Activated CD8-positive, alpha-beta memory T cell treated with anti-CD3 and anti-CD28 coated beads for 24 hours (primary cell): ENCODE measurements at regions not wholly inside any gene's neighbourhood (a gene's known extent, or its start where the extent isn't known, plus 50 kb on each side); places are given as distances from the start of the nearest gene placed in this dataset.
A peak's percentile ranks its signal among the peaks of the same experiment; 100 is the strongest.
"Not testable (repeated sequence)": the region's sequence is repeated elsewhere in the genome, so short reads cannot be mapped to it uniquely, and the experiment has no call there.

Experiments
- DNase-seq: peaks from one replicate; pipeline ENCODE4 v3.0.0-alpha.2; 2020

DNA sequence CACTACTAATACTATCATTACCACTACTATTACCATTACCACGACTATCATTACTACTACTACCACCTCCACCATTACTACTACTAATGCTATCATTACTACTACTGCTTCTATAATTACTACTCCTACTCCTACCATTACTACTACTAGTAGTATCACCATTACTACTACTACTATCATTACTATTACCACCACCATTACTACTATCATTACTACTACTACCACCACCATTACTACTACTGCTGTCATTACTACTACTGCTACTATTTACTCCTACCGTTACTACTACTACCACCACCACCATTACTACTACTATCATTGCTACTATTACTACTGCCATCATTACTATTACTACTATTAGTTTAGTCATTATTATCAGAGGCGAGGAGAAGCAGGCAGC lies 140.9 kb upstream of the KCNJ15 start:
- DNase-seq: no peak

GRCh38 chr21:38119793-38120192 lies 137.0 kb upstream of the KCNJ15 start:
- DNase-seq: no peak

DNA sequence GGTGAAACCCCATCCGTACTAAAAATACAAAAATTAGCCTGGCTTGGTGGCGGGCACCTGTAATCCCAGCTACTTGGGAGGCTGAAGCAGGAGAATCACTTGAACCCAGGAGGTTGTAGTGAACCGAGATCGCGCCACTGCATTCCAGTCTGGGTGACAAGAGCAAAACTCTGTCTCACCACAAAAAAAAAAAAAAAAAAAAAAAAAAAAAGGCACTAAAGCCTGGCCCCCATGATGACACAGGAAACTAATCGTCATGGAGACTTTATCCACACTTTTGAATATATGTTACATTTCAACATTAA lies 136.2 kb upstream of the KCNJ15 start:
- not testable (repeated sequence) for DNase-seq

DNA sequence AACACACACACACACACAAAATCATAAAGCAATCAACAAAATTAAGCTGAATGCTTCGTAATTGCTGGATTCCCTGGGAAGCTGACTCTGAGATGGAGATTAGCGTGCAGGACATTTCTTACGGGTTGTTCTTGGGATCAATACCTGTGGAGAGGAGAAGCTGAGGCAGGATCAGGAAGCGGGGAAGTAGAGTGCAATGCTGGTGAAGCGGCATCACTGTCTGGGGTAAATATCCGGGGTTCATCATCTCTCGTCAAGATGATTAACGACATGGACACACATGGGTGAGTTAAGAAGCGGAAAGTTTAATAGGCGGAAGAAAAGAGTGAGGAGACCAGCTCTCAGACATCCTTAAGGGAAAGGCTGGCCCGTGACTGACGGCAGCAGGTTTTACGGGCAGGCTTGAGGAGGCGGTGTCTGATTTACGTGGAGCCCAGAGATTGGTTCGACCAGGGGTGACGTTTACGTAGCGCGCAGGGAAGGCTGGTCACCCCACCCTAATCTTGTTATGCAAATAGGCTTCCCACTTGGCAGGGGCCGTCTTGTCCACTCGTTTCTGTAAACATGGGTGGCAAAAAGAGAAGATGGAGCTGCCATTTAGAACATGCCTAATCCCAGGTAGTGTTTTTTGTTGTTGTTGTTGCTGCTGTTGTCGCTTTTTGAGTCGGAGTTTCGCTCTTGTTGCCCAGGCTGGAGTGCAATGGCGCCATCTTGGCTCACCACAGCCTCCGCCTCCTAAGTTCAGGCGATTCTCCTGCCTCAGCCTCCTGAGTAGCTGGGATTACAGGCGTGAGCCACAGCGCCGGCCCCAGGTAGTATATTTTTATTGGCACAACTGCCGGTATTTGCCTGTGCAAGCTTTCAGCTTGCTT lies 135.6 kb upstream of the KCNJ15 start:
- DNase-seq: no peak

DNA sequence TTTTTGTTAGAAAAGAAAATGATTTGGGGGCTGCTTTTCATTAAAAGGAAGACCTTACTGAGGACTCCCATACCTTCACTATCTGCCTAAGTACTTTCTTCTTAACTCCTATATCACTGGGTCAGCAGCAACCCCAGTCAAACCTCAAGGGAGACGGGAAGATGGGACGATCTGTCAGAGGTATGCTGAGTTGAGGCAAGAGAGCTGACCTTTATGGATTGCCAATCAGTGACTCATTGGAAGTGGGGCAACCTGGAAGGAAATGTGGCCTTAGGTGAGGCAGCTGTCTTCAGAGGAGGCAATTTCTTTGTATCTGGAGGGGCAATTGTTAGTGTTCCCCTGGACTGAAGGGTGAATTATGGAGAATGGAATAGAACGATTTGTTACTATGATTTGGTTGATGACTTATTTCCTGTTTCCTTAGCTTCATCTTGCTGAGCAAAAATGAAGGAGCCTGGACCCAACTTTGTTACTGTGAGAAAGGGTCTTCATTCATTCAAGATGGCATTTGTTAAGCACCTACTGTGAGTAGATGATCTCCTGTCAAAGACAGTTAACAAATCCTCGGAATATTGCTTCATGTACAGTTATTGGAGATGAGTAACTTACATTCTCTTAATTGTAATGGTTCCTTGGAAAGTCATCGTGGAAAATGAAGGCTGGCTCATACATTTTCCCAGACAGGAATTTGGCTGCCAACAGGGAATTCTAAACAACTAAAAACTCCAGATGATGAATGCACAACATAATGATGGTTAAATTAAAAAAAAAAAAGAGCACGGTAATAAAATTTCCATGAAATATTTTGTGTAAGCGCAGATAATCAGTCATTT lies 134.7 kb upstream of the KCNJ15 start:
- no peak for DNase-seq

GRCh38 chr21:38123626-38124025 lies 133.2 kb upstream of the KCNJ15 start:
- DNase-seq: no peak

GRCh38 chr21:38126666-38127303 lies 130.0 kb upstream of the KCNJ15 start:
- DNase-seq: peak; percentile 75

DNA sequence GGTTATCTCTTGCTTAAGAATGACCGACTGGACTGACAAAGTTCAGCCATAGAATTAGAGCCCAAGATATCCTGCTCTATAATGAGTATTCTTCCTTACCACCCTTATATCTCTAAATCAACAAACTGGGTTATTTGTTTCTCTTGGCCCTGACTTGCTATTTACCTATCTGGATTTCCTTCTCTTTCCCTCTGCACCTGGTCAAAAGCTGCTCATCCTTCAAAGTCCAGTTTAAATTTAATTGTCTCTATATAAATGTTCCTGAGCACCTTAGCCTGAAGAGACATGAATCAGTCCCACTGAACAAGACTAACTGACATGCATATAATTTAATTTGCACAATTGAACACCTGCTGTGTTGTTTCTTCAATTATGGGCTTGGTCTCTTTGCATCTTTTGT lies 127.1 kb upstream of the KCNJ15 start:
- DNase-seq: no peak

DNA sequence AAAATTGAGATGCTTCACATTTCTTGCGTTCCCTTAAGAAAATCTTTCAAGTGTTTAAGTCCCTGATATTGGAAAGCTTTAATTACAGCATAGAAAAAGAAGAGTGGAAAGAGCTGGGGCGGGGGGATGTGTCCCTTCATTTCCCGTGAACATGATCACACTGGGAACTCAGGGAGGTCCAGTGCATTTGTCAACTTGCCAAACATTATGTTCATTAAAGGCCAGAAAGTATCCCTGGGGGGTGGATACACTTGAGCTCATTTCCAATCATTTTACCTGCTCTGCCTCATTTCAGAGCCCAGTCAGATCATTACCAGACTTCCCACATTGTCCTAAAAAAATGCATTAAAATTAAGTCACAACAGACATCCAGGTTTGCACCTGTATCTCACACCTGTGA lies 123.6 kb upstream of the KCNJ15 start:
- DNase-seq: no peak

DNA sequence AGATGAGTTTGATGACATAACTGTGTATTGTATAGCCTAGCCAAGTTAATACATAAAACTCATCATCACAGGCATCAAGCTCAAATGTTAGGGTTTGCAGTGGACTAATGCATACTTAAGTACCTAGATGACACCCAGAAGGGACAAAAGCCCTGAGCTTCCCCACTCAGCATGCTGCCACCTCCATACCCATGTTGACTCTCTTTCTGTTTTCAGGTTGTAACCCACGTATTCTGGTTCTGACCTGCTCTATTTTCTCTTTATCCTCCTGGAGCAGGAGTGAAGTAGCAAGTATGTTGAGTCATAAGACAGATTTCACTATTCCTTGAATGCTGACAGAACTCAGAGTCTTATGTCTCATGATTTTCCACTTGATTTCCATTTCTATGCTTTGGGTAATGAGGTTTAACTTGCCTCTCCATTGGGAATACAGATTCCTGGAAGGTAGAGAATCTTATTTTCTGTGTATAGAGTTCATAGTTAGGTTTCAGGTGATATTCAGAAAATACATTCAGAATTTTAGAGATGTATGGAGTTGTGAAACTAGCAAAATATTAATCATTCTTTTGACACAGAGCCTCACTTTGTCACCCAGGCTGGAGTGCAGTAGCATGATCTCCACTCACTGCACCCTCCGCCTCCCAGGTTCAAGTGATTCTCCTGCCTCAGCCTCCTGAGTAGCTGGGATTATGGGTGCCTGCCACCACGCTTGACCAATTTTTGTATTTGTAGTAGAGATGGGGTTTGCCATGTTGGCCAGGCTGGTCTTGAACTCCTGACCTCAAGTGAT lies 122.5 kb upstream of the KCNJ15 start:
- DNase-seq: no peak

GRCh38 chr21:38136201-38136600 lies 120.6 kb upstream of the KCNJ15 start:
- DNase-seq: no peak

DNA sequence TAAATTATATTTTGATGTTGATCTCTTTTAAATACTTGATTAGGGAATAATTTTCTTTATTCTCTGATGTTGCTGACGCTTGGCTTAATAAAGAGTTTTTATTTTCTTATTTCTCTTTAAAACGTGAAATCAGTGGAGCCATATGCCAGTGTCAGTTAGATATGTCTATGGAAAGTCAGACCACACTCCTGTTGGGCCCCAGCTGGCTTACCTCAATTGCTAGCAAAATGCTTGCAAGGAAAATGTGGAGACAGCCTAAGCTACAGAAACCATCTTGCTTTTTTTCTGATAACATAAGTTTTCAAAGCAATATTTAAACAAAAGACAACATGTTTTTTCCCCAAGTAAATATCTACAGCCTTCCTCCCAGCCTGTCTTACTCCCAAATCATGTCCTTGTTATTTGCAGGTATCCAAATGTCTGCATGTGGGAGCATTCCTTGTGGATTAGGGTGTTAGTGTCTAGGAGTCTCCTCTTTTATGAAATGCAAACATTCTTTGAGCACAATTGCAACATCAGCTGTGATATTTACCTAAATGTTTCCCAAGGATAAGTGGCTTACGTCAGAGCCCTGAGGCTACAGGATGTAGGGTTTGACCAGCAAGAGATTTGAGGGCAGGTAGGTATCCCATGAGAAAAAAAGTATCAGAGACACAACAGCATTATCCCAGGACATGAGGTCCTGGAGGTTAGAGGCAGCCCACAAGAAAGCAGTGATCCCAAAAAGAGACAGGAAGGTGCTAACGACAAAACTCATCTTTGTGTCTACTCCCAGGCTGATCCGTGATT lies 117.2 kb upstream of the KCNJ15 start:
- no peak for DNase-seq

GRCh38 chr21:38140207-38140903 lies 116.4 kb upstream of the KCNJ15 start:
- no peak for DNase-seq

- DNase-seq: no peak
Observed at GRCh38 chr21:38142224-38142623, 114.6 kb upstream of the KCNJ15 start.

DNA sequence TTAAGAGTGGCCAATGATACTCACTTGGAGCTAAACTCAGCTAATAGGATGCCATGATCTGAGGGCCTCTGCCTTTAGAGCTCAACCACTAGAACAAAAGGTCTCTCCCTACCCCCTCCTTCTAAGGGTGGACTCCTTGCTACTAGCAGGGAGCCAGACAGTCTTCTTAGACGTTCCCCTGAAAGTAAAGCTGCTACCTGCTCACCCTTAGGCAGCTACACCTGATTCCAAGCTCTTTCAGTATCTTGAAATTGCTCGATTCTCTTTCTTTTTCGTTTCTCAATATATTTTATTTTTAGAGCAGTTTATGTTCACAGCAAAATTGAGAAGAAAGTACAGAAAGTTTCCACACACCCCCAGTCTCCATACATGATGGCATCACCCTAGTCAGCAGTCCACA lies 112.6 kb upstream of the KCNJ15 start:
- DNase-seq: no peak

GRCh38 chr21:38145104-38145503 lies 111.7 kb upstream of the KCNJ15 start:
- no peak for DNase-seq

- DNase-seq: no peak
Observed at GRCh38 chr21:38147391-38147790, 109.4 kb upstream of the KCNJ15 start.

GRCh38 chr21:38148046-38148445 lies 108.7 kb upstream of the KCNJ15 start:
- DNase-seq: no peak

GRCh38 chr21:38151021-38151645 lies 105.7 kb upstream of the KCNJ15 start:
- DNase-seq: no peak

- DNase-seq: no peak
Observed at GRCh38 chr21:38156200-38156599, 100.6 kb upstream of the KCNJ15 start.

DNA sequence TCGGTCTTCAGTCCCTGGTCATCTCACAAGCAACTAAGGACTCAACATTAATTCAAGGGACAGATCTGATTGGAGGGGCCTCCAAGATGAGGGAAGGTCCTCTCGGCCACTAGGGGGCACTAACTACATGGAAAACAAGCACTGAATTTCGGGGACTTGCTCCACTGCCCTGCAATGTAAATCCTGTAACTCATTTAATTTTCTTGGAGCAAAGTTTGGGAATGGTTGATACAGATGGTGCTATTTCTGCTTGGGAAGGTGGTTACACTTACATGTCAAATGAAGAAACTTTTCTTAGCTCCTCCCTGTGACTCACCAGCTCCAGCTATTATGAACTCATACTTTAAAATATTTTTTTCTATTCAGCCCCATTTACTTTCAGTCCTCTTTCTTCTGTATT lies 97.4 kb upstream of the KCNJ15 start:
- peak; percentile 70 for DNase-seq
